K562 (cell line): ENCODE measurements at regions not wholly inside any gene's neighbourhood (a gene's known extent, or its start where the extent isn't known, plus 50 kb on each side); places are given as distances from the start of the nearest gene placed in this dataset.

Source experiments
- ATAC-seq: fragments of 200-7000 bp; cut with Tn5 transposase; 3 replicates; pipeline ENCODE4 v1.9.1; 2020; ENCODE audit warnings: moderate library complexity
- BruUV-seq: library from RNA; stranded (reverse); fragments of 400-500 nt; replicated peaks from 2 replicates; lab custom pipeline; 2021; lab: Mats Ljungman, UMichigan
- CTCF ChIA-PET: fragments of 300-600 bp; formaldehyde crosslinking; extraction: SDS; loops from one replicate; lab custom pipeline; 2021; ENCODE audit warnings: low intra/inter-chr PET ratio; lab: Yijun Ruan, JAX
- POLR2A ChIA-PET: fragments of 300-600, 350-650 bp; sonication (Branson Sonifier 250); formaldehyde crosslinking; extraction: SDS; loops from one replicate; lab custom pipeline; 2021; ENCODE audit warnings: antibody characterized with exemption, inconsistent platforms; lab: Yijun Ruan, JAX
- DNase-seq, 4 experiments: peaks; one replicate each; pipeline versions ENCODE4 v3.0.0 to v3.0.0-alpha.2; 2011 to 2018; ENCODE audit warnings: low spot score in 3 of 4, mixed read lengths in 3 of 4; ENCODE audit errors: extremely low read depth in 1 of 4
- FAIRE-seq: peaks from 2 replicates; lab custom pipeline; 2011; peaks lifted over from hg19 to GRCh38; lab: Jason Lieb, UNC
- H2AFZ ChIP-seq: 2 replicates; pipeline ENCODE4 v1.6.0; 2011; ENCODE audit warnings: low read depth, low read length, control low read depth, inconsistent platforms
- H3K27ac ChIP-seq: fragments of 200-600 bp; 3 replicates; pipeline ENCODE4 v1.8.0; 2011; ENCODE audit warnings: low read depth, mild to moderate bottlenecking, control low read depth, inconsistent platforms, low read length, moderate library complexity, mixed read lengths; ENCODE audit errors: extremely low read depth
- H3K27me3 ChIP-seq, 2 experiments: fragments of 300-600 bp in 1 of 2; 2 replicates in 1 of 2; 3 replicates in 1 of 2; pipeline versions ENCODE4 v1.6.0 to v1.8.0; 2011; ENCODE audit warnings: inconsistent platforms in 2 of 2, low read length in 2 of 2, mild to moderate bottlenecking in 1 of 2, mixed read lengths in 1 of 2, moderate library complexity in 1 of 2; ENCODE audit not compliant: control insufficient read depth in 2 of 2, insufficient read depth in 2 of 2
- H3K36me3 ChIP-seq: fragments of 300-600 bp; 3 replicates; pipeline ENCODE4 v1.8.0; 2011; ENCODE audit warnings: mild to moderate bottlenecking, low read length, inconsistent platforms; ENCODE audit not compliant: control insufficient read depth, insufficient read depth
- H3K4me1 ChIP-seq, 2 experiments: fragments of 200-600 bp in 1 of 2; replicated peaks in 1 of 2; 2 replicates in 1 of 2; 3 replicates in 1 of 2; pipeline versions ENCODE4 v1.5.1 to v1.8.0; 2011; ENCODE audit warnings: inconsistent platforms in 2 of 2, low read length in 2 of 2, mild to moderate bottlenecking in 1 of 2, mixed read lengths in 1 of 2, moderate library complexity in 1 of 2; ENCODE audit not compliant: control insufficient read depth in 2 of 2, insufficient read depth in 2 of 2
- H3K4me2 ChIP-seq: 2 replicates; pipeline ENCODE4 v1.6.1; 2011; ENCODE audit warnings: low read length, control low read depth, inconsistent platforms, mixed read lengths; ENCODE audit not compliant: insufficient read depth
- H3K4me3 ChIP-seq: fragments of 200-600 bp; sonication (generic), shearing (Covaris generic); 2 replicates; pipeline ENCODE4 v1.5.1; 2016; ENCODE audit warnings: control low read depth, inconsistent platforms
- H3K79me2 ChIP-seq: fragments of 200-600 bp; 3 replicates; pipeline ENCODE4 v1.8.0; 2011; ENCODE audit warnings: low read length, inconsistent platforms; ENCODE audit not compliant: control insufficient read depth, insufficient read depth
- H3K9ac ChIP-seq, 2 experiments: 2 replicates each; pipeline versions ENCODE4 v1.6.0 to v1.6.1; 2011; ENCODE audit warnings: low read depth in 2 of 2, low read length in 2 of 2, control low read depth in 1 of 2, inconsistent platforms in 1 of 2, mild to moderate bottlenecking in 1 of 2, mixed read lengths in 1 of 2; ENCODE audit not compliant: insufficient read depth in 1 of 2
- H3K9me1 ChIP-seq: one replicate; pipeline ENCODE4 v1.6.0; 2011; ENCODE audit warnings: inconsistent platforms, mild to moderate bottlenecking, low read length, moderate library complexity; ENCODE audit not compliant: control insufficient read depth, insufficient read depth
- H3K9me3 ChIP-seq: replicated peaks from 2 replicates; pipeline ENCODE4 v1.5.1; 2011; ENCODE audit warnings: low read depth, low read length, inconsistent platforms; ENCODE audit not compliant: control insufficient read depth, insufficient read depth
- H4K20me1 ChIP-seq: replicated peaks from 2 replicates; pipeline ENCODE4 v1.6.1; 2011; ENCODE audit warnings: low read length, inconsistent platforms, mixed read lengths; ENCODE audit not compliant: control insufficient read depth, insufficient read depth
- ATF3 ChIP-seq, 2 experiments: fragments of 450-650 bp in 1 of 2; sonication (generic) in 1 of 2; formaldehyde crosslinking in 1 of 2; IDR thresholded peaks in 1 of 2; conservative IDR thresholded peaks in 1 of 2; 2 replicates each; pipeline versions ENCODE4 v1.6.1 to v1.8.1; 2016 to 2023; ENCODE audit warnings: mild to moderate bottlenecking in 2 of 2, moderate library complexity in 2 of 2, inconsistent platforms in 1 of 2, missing genetic modification reagents in 1 of 2
- BRCA1 ChIP-seq, 2 experiments: fragments of 450-650 bp in 1 of 2; sonication (generic) in 1 of 2; formaldehyde crosslinking in 1 of 2; IDR thresholded peaks; 2 replicates each; pipeline versions ENCODE4 v1.5.0 to v1.6.1; 2017 to 2020; ENCODE audit warnings: mild to moderate bottlenecking in 1 of 2, missing genetic modification reagents in 1 of 2
- BRD9 ChIP-seq: fragments of 450-650 bp; IDR thresholded peaks from 2 replicates; pipeline ENCODE4 v1.6.1; 2018; ENCODE audit warnings: low read depth; ENCODE audit not compliant: partially characterized antibody
- CEBPG ChIP-seq, 3 experiments: fragments of 200-800 bp in 1 of 3; sonication (Bioruptor generic) in 1 of 3; sonication (generic) in 1 of 3; formaldehyde crosslinking in 1 of 3; IDR thresholded peaks in 2 of 3; conservative IDR thresholded peaks in 1 of 3; 2 replicates each; pipeline versions ENCODE4 v1.6.1 to v1.8.0; 2016 to 2022; ENCODE audit warnings: missing compliant biosample characterization in 2 of 3, missing genetic modification characterization in 2 of 3, mild to moderate bottlenecking in 1 of 3, missing genetic modification reagents in 1 of 3
- DIDO1 ChIP-seq: fragments of 450-650 bp; IDR thresholded peaks from 2 replicates; pipeline ENCODE4 v1.6.1; 2016; ENCODE audit warnings: low read depth, missing biosample characterization, missing genetic modification characterization
- ESRRA ChIP-seq: fragments of 450-650 bp; IDR thresholded peaks from 2 replicates; pipeline ENCODE4 v1.6.1; 2014; ENCODE audit warnings: low read depth, mild to moderate bottlenecking, moderate library complexity, borderline replicate concordance
- FOXJ2 ChIP-seq: fragments of 200-800 bp; sonication (Bioruptor generic); IDR thresholded peaks from 2 replicates; pipeline ENCODE4 v1.6.1; 2016; ENCODE audit warnings: missing genetic modification characterization, missing compliant biosample characterization
- ILF3 ChIP-seq: fragments of 450-650 bp; IDR thresholded peaks from 2 replicates; pipeline ENCODE4 v1.6.1; 2018; ENCODE audit warnings: antibody characterized with exemption, mild to moderate bottlenecking, moderate library complexity, borderline replicate concordance
- SP1 ChIP-seq: sonication (generic); formaldehyde crosslinking; IDR thresholded peaks from 2 replicates; pipeline ENCODE4 v1.8.1; 2022; ENCODE audit warnings: mild to moderate bottlenecking, missing genetic modification reagents
- ZNF431 ChIP-seq: sonication (generic); formaldehyde crosslinking; IDR thresholded peaks from 2 replicates; pipeline ENCODE4 v1.8.0; 2022; ENCODE audit warnings: mild to moderate bottlenecking, missing genetic modification reagents
- ZNF76 ChIP-seq: fragments of 250-450 bp; sonication (Bioruptor Pico); IDR thresholded peaks from 2 replicates; pipeline ENCODE4 v1.4.0; 2020; ENCODE audit warnings: mild to moderate bottlenecking, moderate library complexity, borderline replicate concordance
- WGBS: fragments of 100-300 bp; shearing (Covaris generic); methylation state at CpG from one replicate; pipeline ENCODE4 v1.1.6; 2016; ENCODE audit warnings: low coverage, mixed read lengths; ENCODE audit not compliant: insufficient coverage; ENCODE audit errors: missing lambda C conversion rate; 5-methylcytosine and 5-hydroxymethylcytosine counted together
- in situ Hi-C: fragments of 300-500 bp; cut with MboI; formaldehyde crosslinking; loops from 4 replicates; pipeline ENCODE4 v1.15.0; 2018; ENCODE audit warnings: inconsistent platforms, mixed read lengths
- intact Hi-C: fragments of 100-400 bp; cut with micrococcal nuclease; formaldehyde crosslinking; loops from 2 replicates; pipeline ENCODE4 v1.14.2; 2022
- TF ChIP-seq, protein P1 (sequence below), 3 experiments: IDR thresholded peaks in 2 of 3; conservative IDR thresholded peaks in 1 of 3; 2 replicates each; pipeline ENCODE4 v1.5.1; 2011 to 2012; ENCODE audit warnings: low read length in 3 of 3, mild to moderate bottlenecking in 3 of 3, control low read depth in 2 of 3, improper control_type of control experiment in 1 of 3, inconsistent platforms in 1 of 3, low read depth in 1 of 3, mixed read lengths in 1 of 3, moderate library complexity in 1 of 3; ENCODE audit not compliant: insufficient read depth in 2 of 3

GRCh38 chr5:157942595-157942994 lies 83.7 kb upstream of the CLINT1 start:
- intact Hi-C loops (no loop called here), in situ Hi-C loops (no loop called here)
- ChIA-PET POLR2A (interaction anchor here (0.6 kb wide), 1 partner anchor 58 kb away, joined by 3 read pairs; no protein-coding TSS in a partner anchor), CTCF (no interaction called here)
- no TSS peak for BruUV-seq
- ATAC-seq, result no peak
- no peaks in the 10 kb centered on the region; a peak in 1 of 5 replicates for H3K4me1 ChIP-seq
- no peak overlapping the region for H3K4me2 ChIP-seq
- no peaks in the 10 kb centered on the region; a peak in 1 of 5 replicates for H3K27me3 ChIP-seq
- 26% methylated on average over 1 of the region's 1 CpG for WGBS
- no peak overlapping the region for H3K27ac ChIP-seq
- no peak for DNase-seq
- FAIRE-seq, result no peak
- no peak overlapping the region for H3K9ac ChIP-seq
- H4K20me1 ChIP-seq, result no peaks in the 10 kb centered on the region
- H2AFZ ChIP-seq, result no peak overlapping the region
- H3K9me3 ChIP-seq, result no peaks in the 10 kb centered on the region
- TF ChIP-seq BRD9 (no peak), CEBPG (CRISPR knock-in tag; IDR thresholded peaks at IDR 0.05) (no peak), CEBPG (tag; conservative IDR thresholded peaks at IDR 0.05 in 1 of 2, IDR thresholded peaks at IDR 0.05 in 1 of 2) (peak in 1 of 2 experiments; percentile 34; a peak in 1 of 4 replicates), ATF3 (IDR thresholded peaks at IDR 0.05) (peak; percentile 10; the same call in 1 of the 2 replicates), ATF3 (CRISPR knock-in tag; conservative IDR thresholded peaks at IDR 0.05) (no peak)
- no peaks in the 10 kb centered on the region for H3K79me2 ChIP-seq
- no peaks in the 10 kb centered on the region for H3K9me1 ChIP-seq
- H3K36me3 ChIP-seq, result no peaks in the 10 kb centered on the region
- no peak overlapping the region for H3K4me3 ChIP-seq

DNA sequence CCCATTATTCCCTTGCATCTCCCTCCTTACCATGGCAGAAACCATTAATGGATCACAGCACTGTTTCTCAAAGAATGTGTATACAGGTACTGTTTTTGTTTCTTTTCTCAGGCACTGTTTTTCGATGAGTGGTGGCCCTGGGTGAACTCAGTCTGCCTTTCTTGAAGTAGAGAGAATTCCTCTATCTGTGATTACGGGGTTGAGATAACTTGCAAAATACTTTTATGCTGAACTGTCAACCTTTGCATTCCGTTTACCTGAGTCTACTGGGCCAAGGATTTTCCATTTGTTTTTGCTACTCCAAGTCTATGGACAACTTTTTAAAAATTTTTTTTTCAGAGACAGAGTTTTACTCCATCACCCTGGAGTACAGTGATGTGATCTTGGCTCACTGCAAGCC lies 82.7 kb upstream of the CLINT1 start:
- ChIA-PET POLR2A (no interaction called here), CTCF (no interaction called here)
- H2AFZ ChIP-seq, result no peak overlapping the region
- no peak for FAIRE-seq
- H3K79me2 ChIP-seq, result no peaks in the 10 kb centered on the region
- H3K4me3 ChIP-seq, result no peak overlapping the region
- H3K27ac ChIP-seq, result no peak overlapping the region
- TF ChIP-seq FOXJ2 (tag), result no peak
- TF ChIP-seq DIDO1 (tag), result no peak
- TF ChIP-seq, protein P1, sequence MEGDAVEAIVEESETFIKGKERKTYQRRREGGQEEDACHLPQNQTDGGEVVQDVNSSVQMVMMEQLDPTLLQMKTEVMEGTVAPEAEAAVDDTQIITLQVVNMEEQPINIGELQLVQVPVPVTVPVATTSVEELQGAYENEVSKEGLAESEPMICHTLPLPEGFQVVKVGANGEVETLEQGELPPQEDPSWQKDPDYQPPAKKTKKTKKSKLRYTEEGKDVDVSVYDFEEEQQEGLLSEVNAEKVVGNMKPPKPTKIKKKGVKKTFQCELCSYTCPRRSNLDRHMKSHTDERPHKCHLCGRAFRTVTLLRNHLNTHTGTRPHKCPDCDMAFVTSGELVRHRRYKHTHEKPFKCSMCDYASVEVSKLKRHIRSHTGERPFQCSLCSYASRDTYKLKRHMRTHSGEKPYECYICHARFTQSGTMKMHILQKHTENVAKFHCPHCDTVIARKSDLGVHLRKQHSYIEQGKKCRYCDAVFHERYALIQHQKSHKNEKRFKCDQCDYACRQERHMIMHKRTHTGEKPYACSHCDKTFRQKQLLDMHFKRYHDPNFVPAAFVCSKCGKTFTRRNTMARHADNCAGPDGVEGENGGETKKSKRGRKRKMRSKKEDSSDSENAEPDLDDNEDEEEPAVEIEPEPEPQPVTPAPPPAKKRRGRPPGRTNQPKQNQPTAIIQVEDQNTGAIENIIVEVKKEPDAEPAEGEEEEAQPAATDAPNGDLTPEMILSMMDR (IDR thresholded peaks at IDR 0.05 in 2 of 3, conservative IDR thresholded peaks at IDR 0.05 in 1 of 3; ENCODE audit: insufficient read depth in 2 of 3, low read depth in 1 of 3, low read length in 3 of 3), result no peak
- no peak for TF ChIP-seq ILF3
- TF ChIP-seq ZNF76 (CRISPR knock-in tag), result no peak
- TF ChIP-seq BRCA1 (IDR thresholded peaks at IDR 0.05), result no peak
- no peak for TF ChIP-seq BRCA1 (CRISPR knock-in tag; IDR thresholded peaks at IDR 0.05)
- TF ChIP-seq ZNF431, result no peak
- no peak for TF ChIP-seq ESRRA
- no peak for TF ChIP-seq SP1 (CRISPR knock-in tag)
- intact Hi-C loops, result no loop called here
- no peaks in the 10 kb centered on the region for H3K4me1 ChIP-seq
- H3K9ac ChIP-seq, result no peak overlapping the region
- no peaks in the 10 kb centered on the region for H3K36me3 ChIP-seq
- H3K27me3 ChIP-seq, result no peaks in the 10 kb centered on the region; a peak in 1 of 5 replicates
- H4K20me1 ChIP-seq, result no peaks in the 10 kb centered on the region
- ATAC-seq, result no peak
- no peaks in the 10 kb centered on the region for H3K9me1 ChIP-seq
- no peak for DNase-seq
- WGBS, result 21% methylated on average over 3 of the region's 3 CpGs
- BruUV-seq, result no TSS peak
- no peaks in the 10 kb centered on the region for H3K9me3 ChIP-seq
- no peak overlapping the region for H3K4me2 ChIP-seq
- in situ Hi-C loops, result no loop called here
